ENCODE measurements at regions not wholly inside any gene's neighbourhood (a gene's known extent, or its start where the extent isn't known, plus 50 kb on each side); places are given as distances from the start of the nearest gene placed in this dataset.
"Not testable (repeated sequence)": the region's sequence is repeated elsewhere in the genome, so short reads cannot be mapped to it uniquely, and the experiment has no call there.

DNA sequence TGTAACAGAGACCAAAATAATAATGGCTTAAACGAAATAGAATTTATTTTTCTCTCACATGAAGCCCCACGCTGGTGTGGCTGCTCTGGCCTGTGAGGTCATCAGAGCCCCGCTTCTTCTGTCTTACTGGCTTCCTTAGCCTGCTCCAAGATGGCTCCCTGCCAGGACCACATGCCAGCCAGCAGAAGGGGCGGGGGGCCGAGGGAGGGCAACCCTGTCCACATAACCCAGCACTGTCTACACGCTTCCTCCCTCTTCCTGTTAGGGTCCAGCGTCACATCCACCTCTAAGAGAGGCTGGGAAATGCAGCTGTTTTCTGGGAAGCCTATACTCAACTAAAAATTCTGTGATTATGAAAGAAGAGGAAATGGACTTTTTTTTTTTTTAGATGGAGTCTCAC lies 107.9 kb upstream of the DLG1 start:
- 26 to 29% methylated on average over 7 of the region's 7 CpGs for WGBS, 2 donors
- Histone ChIP-seq H3K4me1 (no peaks in the 10 kb centered on the region), H3K4me3 (no peak overlapping the region), H3K36me3 (no peaks in the 10 kb centered on the region), H3K9me3 (peaks cover 0 to 10% (median 0%) of the 10 kb centered on the region in 4 donors), H3K27ac (no peak overlapping the region), H3K27me3 (no peaks in the 10 kb centered on the region)
- TF ChIP-seq EP300 (IDR thresholded peaks at IDR 0.05) = no peak
- TF ChIP-seq, protein P1, sequence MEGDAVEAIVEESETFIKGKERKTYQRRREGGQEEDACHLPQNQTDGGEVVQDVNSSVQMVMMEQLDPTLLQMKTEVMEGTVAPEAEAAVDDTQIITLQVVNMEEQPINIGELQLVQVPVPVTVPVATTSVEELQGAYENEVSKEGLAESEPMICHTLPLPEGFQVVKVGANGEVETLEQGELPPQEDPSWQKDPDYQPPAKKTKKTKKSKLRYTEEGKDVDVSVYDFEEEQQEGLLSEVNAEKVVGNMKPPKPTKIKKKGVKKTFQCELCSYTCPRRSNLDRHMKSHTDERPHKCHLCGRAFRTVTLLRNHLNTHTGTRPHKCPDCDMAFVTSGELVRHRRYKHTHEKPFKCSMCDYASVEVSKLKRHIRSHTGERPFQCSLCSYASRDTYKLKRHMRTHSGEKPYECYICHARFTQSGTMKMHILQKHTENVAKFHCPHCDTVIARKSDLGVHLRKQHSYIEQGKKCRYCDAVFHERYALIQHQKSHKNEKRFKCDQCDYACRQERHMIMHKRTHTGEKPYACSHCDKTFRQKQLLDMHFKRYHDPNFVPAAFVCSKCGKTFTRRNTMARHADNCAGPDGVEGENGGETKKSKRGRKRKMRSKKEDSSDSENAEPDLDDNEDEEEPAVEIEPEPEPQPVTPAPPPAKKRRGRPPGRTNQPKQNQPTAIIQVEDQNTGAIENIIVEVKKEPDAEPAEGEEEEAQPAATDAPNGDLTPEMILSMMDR (IDR thresholded peaks at IDR 0.05) = no peak
- no peak for TF ChIP-seq POLR2A (IDR thresholded peaks at IDR 0.05)
- DNase-seq (ENCODE audit: low spot score in 2 of 2) = no peak

DNA sequence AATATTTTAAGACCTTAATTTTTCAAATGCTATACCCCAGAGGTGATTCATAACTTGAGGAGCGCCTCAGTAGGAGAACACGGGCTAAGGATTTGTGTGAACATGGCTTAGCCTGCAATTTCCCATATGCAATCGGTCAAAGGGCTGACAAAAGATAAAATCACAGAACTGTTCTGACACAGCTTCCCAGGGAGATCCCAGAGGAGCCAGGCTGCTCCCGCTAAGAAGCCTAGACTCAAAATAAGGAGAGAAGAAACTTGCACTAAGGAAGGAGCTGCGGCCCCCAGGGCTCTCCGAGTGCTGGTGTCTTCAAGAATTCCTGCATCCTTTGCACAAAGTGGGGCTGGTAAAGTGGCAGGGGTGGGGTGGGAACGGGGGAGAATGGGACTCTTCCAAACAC lies 106.3 kb upstream of the DLG1 start:
- no peak overlapping the region for H3K27ac ChIP-seq
- 87 to 88% methylated on average over 7 of the region's 7 CpGs for WGBS, 2 donors

DNA sequence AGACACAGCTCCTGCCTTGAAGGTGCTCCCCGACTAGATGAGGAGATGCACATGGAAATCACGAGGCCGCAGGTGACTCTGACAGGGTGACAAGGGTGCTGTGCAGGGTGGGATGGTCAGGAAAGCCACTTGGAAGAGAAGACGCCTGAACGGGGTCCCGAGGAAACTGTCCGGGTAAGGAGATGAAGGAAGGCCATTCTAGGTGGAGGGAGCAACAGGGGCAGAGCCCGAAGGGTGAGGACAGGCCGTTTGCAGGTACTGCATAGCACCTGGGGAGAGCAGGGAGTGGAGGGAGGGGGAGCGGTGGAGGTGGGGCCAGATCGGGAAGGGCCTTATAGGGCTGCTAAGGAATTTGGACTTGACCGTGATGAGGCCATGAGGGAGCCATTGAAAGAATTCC lies 105.6 kb upstream of the DLG1 start:
- WGBS, 2 donors = 91 to 92% methylated on average over 12 of the region's 12 CpGs
- Histone ChIP-seq H3K9me3 (no peaks in the 10 kb centered on the region), H3K36me3 (no peaks in the 10 kb centered on the region), H3K4me1 (no peaks in the 10 kb centered on the region), H3K27ac (no peak overlapping the region), H3K27me3 (no peaks in the 10 kb centered on the region), H3K4me3 (no peak overlapping the region)
- TF ChIP-seq POLR2A (IDR thresholded peaks at IDR 0.05) (no peak), EP300 (IDR thresholded peaks at IDR 0.05) (no peak)
- TF ChIP-seq, protein P1 (IDR thresholded peaks at IDR 0.05) = no peak
- DNase-seq (ENCODE audit: low spot score in 2 of 2) = no peak

More for the DNA sequence above, 106.3 kb upstream of the DLG1 start:
- Histone ChIP-seq H3K4me3 (no peak overlapping the region), H3K36me3 (no peaks in the 10 kb centered on the region), H3K4me1 (no peaks in the 10 kb centered on the region), H3K27me3 (no peaks in the 10 kb centered on the region), H3K9me3 (peaks cover 0 to 5% (median 0%) of the 10 kb centered on the region in 4 donors)
- no peak for DNase-seq (ENCODE audit: low spot score in 2 of 2)
- TF ChIP-seq EP300 (IDR thresholded peaks at IDR 0.05) (no peak), POLR2A (IDR thresholded peaks at IDR 0.05) (no peak)
- TF ChIP-seq, protein P1 (IDR thresholded peaks at IDR 0.05) = no peak

DNA sequence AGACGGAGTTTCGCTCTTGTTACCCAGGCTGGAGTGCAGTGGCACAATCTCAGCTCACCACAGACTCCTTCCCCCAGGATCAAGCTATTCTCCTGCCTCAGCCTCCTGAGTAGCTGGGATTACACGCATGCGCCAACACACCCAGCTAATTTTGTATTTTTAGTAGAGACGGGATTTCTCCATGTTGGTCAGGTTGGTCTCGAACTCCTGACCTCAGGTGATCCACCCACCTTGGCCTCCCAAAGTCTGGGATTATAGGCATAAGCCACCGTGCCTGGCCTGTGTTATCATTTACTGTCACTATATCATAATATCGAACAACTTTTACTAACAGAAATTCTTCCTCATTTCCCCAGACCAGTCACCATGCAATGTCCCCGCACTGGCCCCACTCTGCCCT lies 104.0 kb upstream of the DLG1 start:
- not testable (repeated sequence) for H3K4me3 ChIP-seq; DNase-seq (ENCODE audit: low spot score in 2 of 2); H3K27ac ChIP-seq; H3K27me3 ChIP-seq; H3K4me1 ChIP-seq; H3K9me3 ChIP-seq; H3K36me3 ChIP-seq
- WGBS, 2 donors = 80 to 92% methylated on average over 9 of the region's 9 CpGs

DNA sequence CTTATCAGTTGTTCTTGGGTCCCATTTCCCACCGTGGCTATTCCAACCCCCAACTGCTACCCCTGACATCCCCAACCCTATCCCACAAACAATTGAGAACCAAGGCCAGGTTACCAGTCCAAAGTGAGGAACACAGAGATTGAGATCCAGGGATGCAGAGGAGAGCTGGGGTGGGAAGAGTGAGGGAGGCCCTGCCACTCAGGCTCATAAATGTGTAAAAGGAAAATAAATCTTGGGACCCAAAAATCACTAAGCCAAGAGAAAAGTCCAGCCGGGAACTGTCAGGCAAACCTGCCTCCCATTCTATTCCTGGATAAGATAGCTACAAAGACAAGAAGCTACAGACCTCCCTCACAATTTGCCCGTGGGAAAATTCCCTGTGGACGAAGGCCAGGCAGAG lies 101.1 kb upstream of the DLG1 start:
- WGBS, 2 donors = 56 to 67% methylated on average over 4 of the region's 4 CpGs
- TF ChIP-seq, protein P1 (IDR thresholded peaks at IDR 0.05) = no peak
- DNase-seq (ENCODE audit: low spot score in 2 of 2) = no peak
- Histone ChIP-seq H3K27ac (no peak overlapping the region), H3K4me1 (peaks cover 0 to 7% (median 0%) of the 10 kb centered on the region in 4 donors), H3K27me3 (no peaks in the 10 kb centered on the region), H3K36me3 (no peaks in the 10 kb centered on the region), H3K4me3 (no peak overlapping the region), H3K9me3 (no peaks in the 10 kb centered on the region)

DNA sequence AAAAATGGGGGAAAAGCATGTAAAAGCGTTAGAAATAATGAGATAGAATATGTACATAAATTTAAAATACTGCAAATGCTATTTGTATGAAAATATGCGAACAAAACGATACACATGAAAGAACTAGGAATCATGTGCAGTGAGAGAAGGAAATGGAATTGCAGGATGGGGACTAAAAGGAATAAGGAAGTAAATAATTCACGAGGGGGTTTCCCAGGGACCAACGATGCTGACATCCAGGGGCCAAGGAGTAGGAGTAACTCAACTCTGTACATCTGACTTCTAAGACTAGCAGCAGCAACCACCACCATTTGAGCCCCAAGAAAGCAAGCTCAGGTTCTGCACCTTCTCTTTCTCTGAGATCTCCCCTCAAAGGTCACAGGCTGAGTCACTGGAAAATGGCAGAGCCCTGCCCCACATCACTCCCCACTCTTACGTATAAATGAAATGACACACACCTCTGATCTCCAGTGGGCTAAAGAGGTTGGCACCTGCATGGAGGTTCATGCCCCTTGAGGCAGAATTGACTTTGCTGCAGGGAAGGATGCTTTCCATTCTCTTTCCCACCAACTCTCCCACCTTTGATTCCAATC lies 100.0 kb upstream of the DLG1 start:
- H3K27ac ChIP-seq = no peak overlapping the region
- TF ChIP-seq, protein P1 (IDR thresholded peaks at IDR 0.05) = no peak
- no peak for TF ChIP-seq POLR2A (IDR thresholded peaks at IDR 0.05)
- no peak for TF ChIP-seq EP300 (IDR thresholded peaks at IDR 0.05)
- 62 to 70% methylated on average over 6 of the region's 6 CpGs for WGBS, 2 donors
- H3K4me3 ChIP-seq = no peak overlapping the region
- no peaks in the 10 kb centered on the region for H3K36me3 ChIP-seq
- no peak for DNase-seq (ENCODE audit: low spot score in 2 of 2)
- no peaks in the 10 kb centered on the region for H3K27me3 ChIP-seq
- peaks cover 0 to 7% (median 0%) of the 10 kb centered on the region in 4 donors for H3K4me1 ChIP-seq
- no peaks in the 10 kb centered on the region for H3K9me3 ChIP-seq
